Umbilical cord (tissue), 1 donor: ENCODE measurements at regions not wholly inside any gene's neighbourhood (a gene's known extent, or its start where the extent isn't known, plus 50 kb on each side); places are given as distances from the start of the nearest gene placed in this dataset.
A peak's percentile ranks its signal among the peaks of the same experiment; 100 is the strongest.

Source experiments
- DNase-seq: peaks from one replicate; pipeline ENCODE4 v3.0.0-alpha.2; 2015; ENCODE audit warnings: low spot score

DNA sequence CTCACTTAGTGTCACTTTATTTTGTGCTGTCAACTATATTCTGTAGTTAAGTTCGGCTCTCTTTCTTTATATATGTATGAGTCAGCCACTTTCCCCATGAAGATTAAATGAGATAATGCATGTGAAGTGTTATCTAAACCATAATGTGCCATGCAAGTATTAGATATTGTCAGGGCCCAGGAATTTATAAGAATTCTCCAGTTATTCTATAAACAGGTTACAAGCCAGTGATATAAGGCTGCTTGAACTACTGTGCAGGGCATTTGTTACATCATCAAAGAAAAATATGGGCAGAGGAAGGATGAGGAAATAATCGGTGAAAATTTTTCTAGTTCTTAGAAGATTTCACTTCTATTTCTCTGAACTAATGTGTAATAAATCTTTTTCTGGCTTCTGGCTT lies 1049.0 kb upstream of the NR2F2 start:
- peak; percentile 49 for DNase-seq

DNA sequence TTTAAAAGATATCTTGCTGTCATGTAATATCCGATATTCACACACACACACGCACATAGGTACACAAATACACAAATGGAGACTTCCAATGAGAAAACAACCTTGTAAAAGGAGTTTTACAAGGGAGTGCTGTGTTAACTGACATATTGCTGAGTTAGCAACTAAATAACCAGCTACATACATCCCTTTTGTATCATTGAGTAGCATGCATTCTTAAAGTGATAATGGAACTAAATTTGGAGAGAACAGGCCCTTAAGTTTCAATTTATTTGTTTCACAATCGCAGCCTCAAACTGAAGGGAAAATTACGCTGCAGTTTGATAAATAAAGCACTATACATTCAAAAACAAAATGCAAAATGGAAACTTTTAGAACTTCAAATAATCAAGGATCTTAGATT lies 1046.0 kb upstream of the NR2F2 start:
- DNase-seq: no peak

DNA sequence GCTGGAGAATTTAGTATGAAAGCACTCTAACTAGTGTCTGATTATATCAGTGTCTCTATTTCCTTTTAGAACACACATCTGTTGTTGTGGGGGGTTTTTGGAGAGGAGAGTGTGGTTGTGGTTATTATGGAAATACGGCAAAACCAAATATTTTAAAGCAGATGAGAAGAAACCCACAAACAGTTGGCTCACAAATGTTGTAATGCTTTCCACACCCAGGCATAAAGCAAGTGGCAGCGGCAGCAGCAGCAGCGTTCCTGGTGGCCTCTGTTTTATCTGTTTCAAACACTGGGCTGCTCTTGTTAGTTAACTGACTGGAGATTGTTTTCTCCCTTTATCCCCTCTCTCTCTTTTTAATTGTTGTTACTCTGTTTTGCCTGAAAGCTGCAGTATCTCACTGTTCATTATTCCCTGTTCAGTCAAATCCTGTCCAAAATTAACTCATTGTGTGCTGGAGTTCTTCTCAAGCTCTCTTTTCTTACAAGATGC lies 1045.5 kb upstream of the NR2F2 start:
- no peak for DNase-seq

DNA sequence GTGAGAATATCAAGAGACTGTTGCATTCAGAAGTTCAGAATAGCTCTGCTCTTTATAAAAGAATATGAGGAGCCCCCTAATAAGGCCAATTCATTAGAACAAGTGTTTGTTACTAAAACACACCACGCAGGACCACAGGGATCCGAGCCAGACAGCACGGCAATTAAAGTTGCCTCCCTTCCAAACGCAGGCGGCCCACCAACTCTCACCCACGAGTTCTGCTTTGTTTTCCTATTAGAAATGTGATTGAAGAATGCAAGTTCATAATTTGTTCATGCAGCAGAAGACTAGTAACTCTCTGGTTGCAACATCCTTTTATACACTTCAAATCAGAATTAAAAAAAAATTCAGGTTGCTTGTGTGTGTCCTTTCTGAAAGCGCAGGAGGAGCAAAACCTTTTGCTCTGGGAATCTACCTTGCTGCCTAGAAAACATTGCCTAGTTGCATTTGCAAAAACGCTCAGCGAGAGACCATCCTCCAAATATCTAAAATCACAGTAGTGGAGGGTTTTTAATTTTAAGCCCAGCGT lies 1044.1 kb upstream of the NR2F2 start:
- DNase-seq: no peak

DNA sequence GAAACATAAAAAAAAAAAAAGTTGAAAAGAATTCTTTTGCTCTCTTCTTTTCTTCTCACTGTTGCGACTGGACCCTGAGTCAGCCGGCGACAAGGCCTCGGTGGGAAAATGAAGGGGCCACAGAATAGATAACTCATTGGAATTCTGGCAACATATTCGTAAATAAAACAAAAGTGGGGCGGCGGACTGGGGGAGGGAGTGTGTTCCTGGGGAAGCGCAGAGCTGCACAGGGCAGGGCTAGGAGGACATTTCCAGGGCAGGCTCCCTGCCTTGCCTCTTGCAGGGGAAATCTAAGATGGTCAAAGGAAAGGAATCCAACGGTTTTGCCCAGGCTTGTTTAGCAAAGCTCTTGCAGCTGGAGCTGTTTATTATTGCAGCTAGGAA lies 1042.8 kb upstream of the NR2F2 start:
- DNase-seq: no peak

DNA sequence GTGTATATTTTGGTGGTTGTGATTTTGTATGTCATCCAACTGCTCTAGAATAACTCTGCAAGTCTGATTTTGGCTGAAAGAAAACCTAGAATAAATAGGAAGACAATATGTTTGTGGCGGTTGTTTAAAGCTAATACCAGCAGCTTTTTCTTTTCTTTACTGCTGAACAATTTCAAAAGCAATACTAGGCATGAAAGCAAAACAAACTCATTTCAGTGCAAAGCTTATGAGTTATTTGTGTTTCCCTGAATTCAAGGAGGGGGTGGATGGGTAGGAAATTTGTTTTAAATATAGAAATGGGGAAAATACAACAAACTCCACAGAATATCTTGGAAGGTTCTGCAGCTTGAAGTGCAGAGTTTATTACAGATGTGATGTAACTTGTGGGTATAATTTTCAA lies 1041.9 kb upstream of the NR2F2 start:
- DNase-seq: no peak

DNA sequence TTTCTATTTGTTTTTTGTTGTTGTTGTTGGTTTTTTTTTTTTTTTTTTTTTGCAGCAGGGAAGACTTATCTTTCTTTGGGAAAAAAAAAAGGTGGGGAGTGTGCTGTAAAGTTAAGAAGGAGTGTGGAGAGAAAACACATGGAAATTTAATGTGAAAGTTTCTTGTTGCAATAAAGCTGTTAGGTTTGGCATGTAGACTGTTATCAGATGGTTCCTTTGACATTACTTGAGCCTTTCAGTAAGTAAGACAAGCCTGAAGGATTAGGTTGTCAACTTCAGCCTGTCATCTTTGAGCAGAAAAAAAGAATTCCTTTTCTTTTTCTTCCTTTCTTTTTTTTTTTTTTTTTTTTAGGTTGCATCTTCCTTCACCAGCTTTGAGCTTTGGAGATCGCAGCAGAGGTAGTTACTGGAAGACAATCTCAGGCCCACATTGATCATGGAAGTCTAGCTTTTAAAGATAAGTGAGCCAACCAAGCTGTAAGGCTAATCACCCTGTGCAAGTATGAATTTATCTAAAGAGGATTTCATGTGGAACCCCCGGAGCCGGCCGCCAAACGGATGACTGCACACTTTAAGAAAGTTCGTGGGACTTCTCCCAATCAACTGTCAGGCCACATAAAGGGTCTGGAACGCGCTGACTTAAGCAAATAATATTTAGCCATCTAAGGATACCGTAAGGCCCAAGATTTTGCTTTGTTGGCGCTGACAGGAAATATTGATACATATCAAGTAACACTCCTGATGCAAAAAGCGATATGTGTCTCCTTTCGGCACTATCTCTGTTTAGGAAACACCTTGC lies 1040.1 kb upstream of the NR2F2 start:
- DNase-seq: peak; percentile 71

DNA sequence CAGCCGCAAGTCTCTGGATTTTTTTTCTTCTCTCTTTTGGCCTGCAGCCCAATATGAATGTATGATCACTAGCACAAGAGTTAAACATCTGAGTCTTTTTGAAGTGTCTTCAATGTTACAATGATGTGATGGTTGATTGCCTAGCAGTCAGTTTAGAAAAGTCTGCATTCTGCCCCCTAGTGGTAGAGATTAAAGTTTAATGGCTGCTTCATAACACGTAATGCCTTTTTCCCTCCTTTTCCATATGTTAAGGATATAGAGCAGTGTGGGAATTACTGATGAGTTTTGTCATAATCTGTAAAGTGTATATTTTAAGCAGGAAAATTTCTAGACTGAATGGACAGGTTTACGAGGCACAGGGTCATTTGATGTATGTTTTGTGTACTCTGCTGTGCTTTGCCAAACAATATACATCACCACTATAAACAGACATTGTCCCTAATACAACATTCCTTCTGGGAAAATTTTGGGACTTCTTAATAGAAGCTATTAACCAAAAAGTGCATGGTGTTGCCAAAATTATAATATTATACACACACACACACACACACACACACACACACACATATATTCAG lies 1038.5 kb upstream of the NR2F2 start:
- DNase-seq: no peak

DNA sequence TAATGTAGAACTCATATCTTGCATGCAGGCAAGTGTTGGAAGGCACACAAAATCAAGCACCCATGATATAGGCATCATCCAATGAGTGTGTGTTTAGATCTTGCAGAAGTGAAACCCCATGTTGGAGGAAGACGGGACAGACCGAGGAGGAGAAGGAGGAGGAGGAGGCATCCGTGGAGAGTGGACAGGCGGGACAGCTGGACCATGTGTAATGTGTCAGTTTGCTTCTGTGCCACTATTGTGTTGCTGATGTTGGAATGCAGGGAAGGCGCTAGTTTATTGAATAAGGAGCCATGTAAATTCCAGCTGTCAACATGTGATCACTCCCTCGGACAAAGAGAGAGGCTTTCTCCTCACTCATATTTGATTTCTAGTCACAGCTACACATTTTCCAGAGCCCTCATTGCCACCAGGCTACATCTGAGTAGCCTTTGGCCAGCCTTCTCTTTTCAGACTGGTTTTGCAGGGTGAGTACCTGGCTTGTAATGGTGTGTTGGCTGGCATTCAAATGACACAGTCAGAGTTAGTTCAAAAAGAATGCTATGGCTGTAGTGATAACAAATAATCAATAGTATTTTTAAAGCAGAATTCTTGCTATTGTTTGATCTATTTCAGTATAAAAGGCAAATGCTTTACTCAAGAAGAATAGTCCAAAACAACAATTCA lies 1037.6 kb upstream of the NR2F2 start:
- DNase-seq: no peak

DNA sequence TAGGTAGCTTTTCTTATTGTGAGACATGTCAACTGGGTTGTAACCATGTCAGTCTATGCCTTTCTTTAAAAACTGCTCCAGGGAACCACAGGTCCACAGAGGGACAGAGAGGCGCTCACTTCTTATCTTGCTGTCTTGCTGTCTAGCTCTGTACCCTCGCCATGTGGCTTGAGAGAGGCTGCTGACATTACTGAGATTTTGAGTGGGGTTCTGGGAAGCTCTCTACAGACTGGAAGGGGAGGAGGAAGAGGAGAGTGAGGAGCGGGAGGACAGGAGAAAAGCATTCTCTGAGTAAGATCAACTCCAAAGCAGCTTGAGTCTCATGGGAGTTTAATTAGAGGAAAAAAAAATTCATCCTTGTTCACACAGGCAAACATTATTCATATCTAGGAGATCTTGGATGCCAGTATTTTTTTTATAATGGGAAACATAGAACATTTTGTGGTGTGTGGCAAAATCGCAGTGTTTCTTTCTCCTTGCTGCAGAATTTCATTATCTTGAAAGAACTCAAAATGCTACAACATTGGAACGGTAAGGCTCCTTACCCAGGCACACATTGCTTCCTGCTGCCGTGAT lies 1037.0 kb upstream of the NR2F2 start:
- no peak for DNase-seq

DNA sequence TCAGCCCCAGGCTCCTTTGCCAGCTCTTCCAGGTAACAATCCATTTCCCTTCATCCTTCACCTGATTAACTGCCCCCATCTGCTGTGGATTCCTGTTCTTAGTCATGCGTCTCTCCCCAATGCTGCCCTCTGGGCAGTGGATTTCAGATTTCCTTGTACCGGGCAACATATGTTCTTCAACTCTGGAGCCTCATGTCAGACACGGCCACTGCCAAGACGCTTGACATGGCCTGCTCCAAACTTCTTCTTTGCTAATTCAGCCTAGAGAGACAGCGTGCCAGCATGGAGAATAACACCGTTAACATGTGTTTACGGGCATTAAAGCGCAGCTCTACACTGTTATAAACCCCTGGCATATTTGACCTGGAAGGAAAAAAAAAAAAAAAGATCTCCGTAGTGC lies 1035.1 kb upstream of the NR2F2 start:
- no peak for DNase-seq

DNA sequence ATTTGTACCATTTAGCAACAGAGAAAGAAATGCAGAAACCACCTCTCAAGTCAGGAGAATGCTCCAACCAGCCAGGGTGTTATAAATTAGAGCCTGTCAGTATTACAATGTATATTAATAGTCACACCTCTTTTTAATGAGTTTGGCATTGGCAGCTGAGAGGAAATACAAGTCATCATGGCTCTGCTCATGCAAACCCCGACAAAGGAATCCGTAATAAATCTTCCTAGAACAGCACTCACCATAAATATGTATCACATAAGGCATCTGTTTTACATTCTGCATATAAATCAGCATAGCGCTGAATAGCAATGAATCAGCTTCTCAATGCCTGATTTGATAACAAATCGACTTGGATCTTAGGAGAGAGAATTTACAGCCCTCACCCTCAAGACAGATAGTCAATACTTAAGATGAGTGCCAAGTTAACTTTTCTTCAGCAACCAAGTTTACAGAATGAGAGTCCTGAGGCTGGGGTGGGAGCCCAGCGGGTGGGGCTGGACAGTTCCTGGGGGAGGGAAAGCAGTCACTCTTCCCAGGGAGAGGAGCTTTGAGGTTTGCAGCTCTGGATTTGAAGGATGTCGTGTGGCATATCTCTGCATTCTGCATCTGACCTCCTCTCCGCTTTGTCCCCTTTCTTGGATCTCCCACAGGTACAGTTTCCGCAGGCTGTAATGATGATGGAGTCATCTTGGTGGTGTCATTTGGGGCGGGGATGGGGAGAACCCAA lies 1034.4 kb upstream of the NR2F2 start:
- DNase-seq: peak; percentile 54

DNA sequence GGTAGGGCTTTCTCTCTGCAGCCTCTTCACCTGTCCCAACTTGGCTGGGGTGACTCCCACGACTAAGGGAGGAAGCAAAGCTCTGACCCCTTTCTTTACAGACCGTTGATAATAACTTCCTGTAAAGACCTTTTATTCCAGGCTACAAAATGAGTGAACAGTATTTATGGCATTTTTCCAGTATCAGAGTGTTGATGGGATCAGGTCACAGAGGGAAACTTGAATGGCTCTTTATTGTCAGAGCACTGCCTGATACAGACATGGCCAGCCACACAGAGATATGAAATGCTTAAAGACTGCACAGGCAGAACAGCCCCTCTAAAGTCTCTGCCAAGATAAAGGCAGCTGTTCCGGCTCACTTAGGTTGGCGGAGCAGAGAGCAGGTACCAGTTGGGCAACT lies 1033.9 kb upstream of the NR2F2 start:
- peak; percentile 38 for DNase-seq

DNA sequence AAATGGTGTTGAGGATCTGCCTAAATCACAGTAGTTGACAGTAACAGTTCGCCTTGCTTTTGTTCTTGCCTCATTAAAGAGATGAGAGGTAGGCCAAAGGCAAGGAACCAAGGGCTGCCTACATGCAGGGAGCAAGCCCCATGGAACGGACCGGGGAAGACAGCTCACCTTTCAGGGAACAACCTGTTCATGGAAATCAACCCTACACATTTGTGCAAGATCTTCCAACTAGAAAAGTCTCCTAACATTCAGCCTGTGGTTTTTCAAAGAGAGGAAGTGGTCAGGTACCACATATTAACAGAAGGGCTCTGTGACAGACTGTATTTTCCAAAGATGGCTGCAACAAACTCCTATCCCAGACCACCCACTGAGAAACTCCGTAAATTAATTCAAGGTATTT lies 1031.8 kb upstream of the NR2F2 start:
- DNase-seq: no peak

DNA sequence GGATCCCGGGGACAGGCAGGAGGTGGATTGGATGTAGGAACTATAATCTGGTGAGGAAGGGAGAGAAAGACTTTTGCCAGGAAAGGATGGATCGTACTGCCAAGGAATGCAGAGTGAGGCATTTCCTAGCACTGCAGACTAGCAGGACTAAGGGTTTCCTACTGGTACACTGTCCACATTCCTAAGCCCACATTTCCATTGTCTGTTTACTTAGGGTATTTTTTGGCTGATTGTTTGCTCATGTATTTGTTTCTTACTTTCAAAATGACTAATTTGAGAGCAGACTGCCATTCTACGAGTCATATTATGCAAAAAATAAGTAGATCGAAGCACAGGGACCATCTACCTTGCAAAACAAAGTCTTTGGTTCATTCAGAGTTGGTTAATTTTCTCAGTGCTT lies 1029.5 kb upstream of the NR2F2 start:
- no peak for DNase-seq

DNA sequence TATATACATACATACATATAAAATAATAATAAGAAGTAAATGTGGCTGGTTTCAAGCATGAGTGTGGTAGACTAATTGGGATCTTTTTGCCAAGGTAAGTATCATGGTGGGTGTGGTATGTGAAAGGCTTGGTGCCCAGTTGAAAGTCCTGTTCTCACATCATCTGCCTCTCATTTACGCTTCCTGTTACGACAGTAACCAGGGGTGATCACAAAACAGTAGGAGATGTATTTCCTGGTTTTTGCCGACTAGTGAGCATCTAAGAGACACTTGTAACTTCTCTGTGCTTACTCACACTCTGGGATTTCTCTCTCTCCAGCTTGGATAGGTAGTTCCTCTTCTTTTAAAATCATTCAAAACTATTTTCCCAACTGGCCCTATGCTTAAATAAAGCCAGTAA lies 1028.3 kb upstream of the NR2F2 start:
- DNase-seq: no peak

DNA sequence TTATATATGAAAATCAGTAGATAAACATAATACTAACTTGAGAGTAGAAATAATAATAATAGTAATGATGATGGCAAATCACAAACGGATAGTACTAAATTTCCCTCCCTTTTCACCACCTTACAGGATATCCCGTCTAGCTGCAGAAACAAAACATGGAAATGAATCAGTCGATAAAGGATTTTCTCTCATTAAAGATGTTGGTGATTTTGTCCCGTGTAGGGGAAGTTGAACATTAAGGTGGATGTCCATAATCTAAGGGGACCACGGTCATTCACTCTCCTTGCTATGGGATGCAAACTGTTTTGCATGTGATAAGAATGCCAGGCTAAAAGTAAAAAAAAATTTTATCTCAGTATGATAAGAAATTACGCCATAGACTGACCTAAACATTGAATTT lies 1027.7 kb upstream of the NR2F2 start:
- DNase-seq: no peak

DNA sequence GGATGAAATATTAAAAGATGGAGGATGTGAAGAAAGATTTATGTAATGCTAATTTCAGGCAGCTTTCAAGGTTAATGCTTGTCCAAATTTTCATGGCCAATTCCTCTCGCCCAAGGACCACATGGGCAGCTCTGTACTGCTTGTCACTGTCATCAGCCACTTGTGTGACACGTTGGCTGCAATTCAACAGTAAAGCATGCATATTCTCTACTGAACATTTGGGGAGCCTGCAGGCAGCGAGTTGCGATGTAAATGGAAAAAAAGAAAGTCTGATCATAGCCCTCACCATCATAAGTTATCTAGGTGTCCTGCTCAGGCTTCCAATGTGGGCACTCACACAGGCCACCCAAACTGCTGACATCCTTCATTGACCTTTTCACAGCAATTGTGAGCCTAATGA lies 1026.8 kb upstream of the NR2F2 start:
- DNase-seq: no peak

DNA sequence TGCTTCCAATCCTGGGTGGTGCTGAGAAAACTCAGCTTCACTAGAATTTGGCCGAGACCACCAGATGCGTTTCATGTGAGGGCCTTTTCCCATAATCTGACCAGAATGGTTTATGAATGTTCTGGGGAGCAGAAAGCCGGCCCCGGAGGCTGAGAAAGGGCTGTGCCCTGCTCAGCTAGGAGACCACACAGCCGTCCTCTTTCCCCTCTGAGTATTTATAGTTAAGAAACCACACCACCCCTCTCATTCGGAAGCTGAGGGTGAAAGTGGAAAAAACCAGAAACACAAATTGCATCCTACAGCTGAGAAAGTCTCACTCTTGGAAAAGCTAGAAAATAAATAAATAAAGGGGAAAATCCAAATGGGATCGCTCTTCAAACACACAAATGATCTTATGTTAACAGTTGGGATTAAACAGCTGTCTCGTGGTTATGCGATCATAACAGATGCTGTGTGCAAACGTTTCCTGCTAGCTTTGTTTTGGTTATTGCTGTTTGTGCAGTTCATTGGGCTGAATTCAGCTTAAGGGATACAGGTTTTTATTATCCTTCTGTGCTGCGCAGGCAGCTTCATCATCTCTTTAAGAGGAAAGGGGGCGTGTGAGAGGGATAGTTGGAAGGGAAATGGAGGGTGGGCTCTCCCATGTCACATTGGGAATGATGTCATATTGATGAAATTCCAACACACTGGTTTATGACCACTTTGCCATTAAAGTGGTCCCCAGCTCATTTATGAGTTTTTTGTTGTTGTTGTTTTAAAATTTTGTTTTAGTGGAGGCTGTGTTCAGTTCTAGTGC lies 1026.2 kb upstream of the NR2F2 start:
- DNase-seq: peak; percentile 29

DNA sequence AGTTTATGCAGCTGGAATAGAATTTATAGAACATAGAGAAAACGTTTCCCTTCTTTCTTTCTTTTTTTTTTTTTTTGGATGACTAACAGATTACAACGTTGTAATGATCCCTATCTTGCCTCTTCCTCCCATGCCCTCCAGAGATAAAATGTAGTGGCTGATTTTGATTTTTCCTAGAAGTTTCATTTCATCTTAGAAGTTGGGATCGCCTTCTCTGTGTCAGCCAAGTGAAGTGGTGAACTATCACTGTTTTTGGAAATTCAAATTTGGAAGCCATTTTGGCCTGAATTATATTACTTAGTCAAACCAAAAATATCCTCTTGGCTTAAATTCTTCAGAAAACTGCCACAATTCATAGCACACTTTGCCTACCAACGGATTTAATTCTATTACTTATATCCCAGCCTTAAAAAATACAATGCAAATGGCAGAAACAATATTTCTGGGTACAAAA lies 1025.5 kb upstream of the NR2F2 start:
- DNase-seq: no peak

DNA sequence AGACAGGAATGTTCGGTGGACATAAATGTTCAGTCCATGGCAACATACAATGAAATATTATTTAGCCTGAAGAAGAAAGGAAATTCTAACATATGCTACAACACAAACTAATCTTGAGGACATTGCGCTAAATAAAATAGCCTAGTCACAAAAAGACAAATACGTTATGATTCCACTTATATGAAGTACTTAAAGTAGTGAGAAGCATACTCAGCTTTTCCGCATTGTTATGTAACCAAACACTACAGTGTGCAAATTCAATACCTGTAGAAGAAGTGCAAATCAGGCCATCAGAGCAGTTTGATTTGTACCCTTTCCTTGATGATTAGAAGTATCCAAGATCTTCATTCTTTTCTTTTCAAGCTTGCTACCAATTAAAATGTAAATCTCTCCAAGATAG lies 1023.4 kb upstream of the NR2F2 start:
- no peak for DNase-seq
